A549 (cell line): ENCODE measurements at regions not wholly inside any gene's neighbourhood (a gene's known extent, or its start where the extent isn't known, plus 50 kb on each side); places are given as distances from the start of the nearest gene placed in this dataset.

Experiments
- ATAC-seq, 2 experiments: fragments of 200-7000 bp in 1 of 2; fragments of >200 bp in 1 of 2; cut with Nextera tagmentation in 1 of 2; cut with Tn5 transposase in 1 of 2; 3 replicates each; pipeline versions ENCODE4 v1.8.0 to v1.9.1; 2018 to 2020; ENCODE audit warnings: mild to moderate bottlenecking in 1 of 2, moderate library complexity in 1 of 2
- CTCF ChIA-PET: fragments of 300-600 bp; sonication (Branson Sonifier 250); formaldehyde crosslinking; extraction: SDS; loops from one replicate; lab custom pipeline; 2021; ENCODE audit warnings: antibody characterized with exemption, inconsistent platforms; lab: Yijun Ruan, JAX
- POLR2A ChIA-PET: fragments of 350-600 bp; formaldehyde crosslinking; extraction: SDS; loops from one replicate; lab custom pipeline; 2021; ENCODE audit warnings: antibody characterized with exemption, inconsistent platforms; lab: Yijun Ruan, JAX
- DNase-seq, 2 experiments: peaks; one replicate each; pipeline versions ENCODE4 v3.0.0 to v3.0.0-alpha.2; 2011 to 2016; ENCODE audit warnings: low read depth in 1 of 2, low spot score in 1 of 2
- FAIRE-seq: peaks from 2 replicates; lab custom pipeline; 2011; peaks lifted over from hg19 to GRCh38; lab: Jason Lieb, UNC
- H3K27ac ChIP-seq, 2 experiments: fragments of >200 bp; sonication (Bioruptor Twin); formaldehyde crosslinking; 3 replicates each; pipeline ENCODE4 v1.5.1; 2016 to 2017
- H3K4me1 ChIP-seq: fragments of >200 bp; sonication (Bioruptor Twin); formaldehyde crosslinking; 3 replicates; pipeline ENCODE4 v1.6.1; 2016
- H3K4me2 ChIP-seq: fragments of >200 bp; sonication (Bioruptor Twin); formaldehyde crosslinking; 3 replicates; pipeline ENCODE4 v1.6.1; 2016
- H3K4me3 ChIP-seq: fragments of >200 bp; sonication (Bioruptor Twin); formaldehyde crosslinking; 3 replicates; pipeline ENCODE4 v1.5.1; 2016
- H3K9me3 ChIP-seq: fragments of >200 bp; sonication (Bioruptor Twin); formaldehyde crosslinking; 3 replicates; pipeline ENCODE4 v1.6.1; 2016
- ATOH8 ChIP-seq: fragments of 250-450 bp; sonication (Bioruptor Pico); IDR thresholded peaks from 2 replicates; pipeline ENCODE4 v1.5.0; 2020; ENCODE audit warnings: low read depth, mild to moderate bottlenecking, moderate library complexity
- BCL3 ChIP-seq: fragments of >200 bp; sonication (Bioruptor Twin); formaldehyde crosslinking; IDR thresholded peaks from 3 replicates; pipeline ENCODE4 v1.6.1; 2016
- CBX8 ChIP-seq: fragments of 200-600 bp; sonication (generic); IDR thresholded peaks from 2 replicates; pipeline ENCODE4 v1.6.1; 2016
- CHD4 ChIP-seq: fragments of 200-600 bp; sonication (generic); IDR thresholded peaks from 2 replicates; pipeline ENCODE4 v1.6.1; 2016; ENCODE audit warnings: antibody characterized with exemption, mild to moderate bottlenecking, borderline replicate concordance
- E2F6 ChIP-seq: IDR thresholded peaks from 2 replicates; pipeline ENCODE4 v1.6.1; 2012; ENCODE audit warnings: low read depth, borderline replicate concordance
- EHMT2 ChIP-seq: fragments of 200-600 bp; sonication (generic); IDR thresholded peaks from 2 replicates; pipeline ENCODE4 v1.6.1; 2016; ENCODE audit warnings: antibody characterized with exemption, low read depth, mild to moderate bottlenecking, moderate library complexity
- ESRRA ChIP-seq: fragments of 150-350 bp; IDR thresholded peaks from 2 replicates; pipeline ENCODE4 v1.6.1; 2014; ENCODE audit warnings: mild to moderate bottlenecking, low read length, borderline replicate concordance
- FOSB ChIP-seq: fragments of 250-450 bp; sonication (Bioruptor Pico); IDR thresholded peaks from 2 replicates; pipeline ENCODE4 v1.5.0; 2020; ENCODE audit warnings: mild to moderate bottlenecking, moderate library complexity
- FOXS1 ChIP-seq: fragments of 250-450 bp; sonication (Bioruptor Pico); IDR thresholded peaks from 2 replicates; pipeline ENCODE4 v1.5.0; 2020; ENCODE audit warnings: mild to moderate bottlenecking, moderate library complexity
- GATA3 ChIP-seq: IDR thresholded peaks from 2 replicates; pipeline ENCODE4 v1.6.1; 2012; ENCODE audit warnings: borderline replicate concordance
- HEYL ChIP-seq: fragments of 250-450 bp; sonication (Bioruptor Pico); IDR thresholded peaks from 2 replicates; pipeline ENCODE4 v1.8.0; 2021; ENCODE audit warnings: mild to moderate bottlenecking, moderate library complexity
- HMGXB4 ChIP-seq: fragments of 250-450 bp; sonication (Bioruptor Pico); IDR thresholded peaks from 2 replicates; pipeline ENCODE4 v1.5.0; 2021; ENCODE audit warnings: mild to moderate bottlenecking, moderate library complexity, borderline replicate concordance
- HOXA7 ChIP-seq: fragments of 250-450 bp; sonication (Bioruptor Pico); IDR thresholded peaks from 2 replicates; pipeline ENCODE4 v1.5.0; 2020; ENCODE audit warnings: mild to moderate bottlenecking, moderate library complexity
- HOXB13 ChIP-seq: fragments of 250-450 bp; sonication (Bioruptor Pico); IDR thresholded peaks from 2 replicates; pipeline ENCODE4 v1.5.0; 2020; ENCODE audit warnings: low read depth, mild to moderate bottlenecking, moderate library complexity
- JUN ChIP-seq, 2 experiments: fragments of >200 bp; sonication (Bioruptor Twin); formaldehyde crosslinking; IDR thresholded peaks; 2 replicates in 1 of 2; 3 replicates in 1 of 2; pipeline ENCODE4 v1.6.1; 2016 to 2017
- MAFK ChIP-seq: fragments of 450-650 bp; IDR thresholded peaks from 2 replicates; pipeline ENCODE4 v1.6.1; 2014; ENCODE audit not compliant: partially characterized antibody
- NR3C1 ChIP-seq: fragments of >200 bp; sonication (Bioruptor Twin); formaldehyde crosslinking; IDR thresholded peaks from 3 replicates; pipeline ENCODE4 v1.6.1; 2017
- RAD21 ChIP-seq, 2 experiments: fragments of >200 bp in 1 of 2; sonication (Bioruptor Twin) in 1 of 2; formaldehyde crosslinking in 1 of 2; IDR thresholded peaks in 1 of 2; conservative IDR thresholded peaks in 1 of 2; 2 replicates in 1 of 2; 3 replicates in 1 of 2; pipeline ENCODE4 v1.6.1; 2012 to 2018; ENCODE audit warnings: inconsistent platforms in 1 of 2
- RNF2 ChIP-seq: fragments of 200-600 bp; sonication (generic); IDR thresholded peaks from 2 replicates; pipeline ENCODE4 v1.6.1; 2016; ENCODE audit warnings: low read depth, mild to moderate bottlenecking, antibody characterized with exemption, moderate library complexity, borderline replicate concordance
- TFCP2L1 ChIP-seq: fragments of 250-450 bp; sonication (Bioruptor Pico); IDR thresholded peaks from 2 replicates; pipeline ENCODE4 v1.5.0; 2021; ENCODE audit warnings: mild to moderate bottlenecking
- ZFP36 ChIP-seq: fragments of 450-650 bp; IDR thresholded peaks from 2 replicates; pipeline ENCODE4 v1.6.1; 2014; ENCODE audit warnings: borderline replicate concordance; ENCODE audit not compliant: partially characterized antibody
- ZSCAN20 ChIP-seq: fragments of 250-450 bp; sonication (Bioruptor Pico); IDR thresholded peaks from 2 replicates; pipeline ENCODE4 v1.8.0; 2022; ENCODE audit warnings: mild to moderate bottlenecking, moderate library complexity
- WGBS: methylation state at CpG from one replicate; pipeline ENCODE4 v1.1.6; 2017; ENCODE audit errors: missing lambda C conversion rate; 5-methylcytosine and 5-hydroxymethylcytosine counted together
- TF ChIP-seq, protein P1 (sequence below): fragments of >200 bp; sonication (Bioruptor Twin); formaldehyde crosslinking; IDR thresholded peaks from 3 replicates; pipeline ENCODE4 v1.5.1; 2016
- TF ChIP-seq, protein P2 (sequence below): fragments of >200 bp; sonication (Bioruptor Twin); formaldehyde crosslinking; IDR thresholded peaks from 2 replicates; pipeline ENCODE4 v1.6.1; 2016

- WGBS, result 79% methylated on average over 4 of the region's 4 CpGs
- TF ChIP-seq ZFP36 (no peak), CBX8 (no peak), GATA3 (no peak), RNF2 (no peak), NR3C1 (no peak), TFCP2L1 (no peak)
- Histone ChIP-seq H3K27ac (no peak overlapping the region), H3K4me2 (no peak overlapping the region), H3K9me3 (no peaks in the 10 kb centered on the region), H3K4me3 (no peak overlapping the region), H3K4me1 (peaks cover 4% of the 10 kb centered on the region; the same call in 1 of the 3 replicates)
- DNase-seq (no peak), FAIRE-seq (no peak), ATAC-seq (no peak)
- ChIA-PET POLR2A (no interaction called here), CTCF (no interaction called here)
Observed at GRCh38 chr2:143935482-143935752, 584.5 kb downstream of the ZEB2 start.

GRCh38 chr2:143934626-143935481, 585.1 kb downstream of the ZEB2 start:
- CTCF ChIA-PET, result no interaction called here

DNA sequence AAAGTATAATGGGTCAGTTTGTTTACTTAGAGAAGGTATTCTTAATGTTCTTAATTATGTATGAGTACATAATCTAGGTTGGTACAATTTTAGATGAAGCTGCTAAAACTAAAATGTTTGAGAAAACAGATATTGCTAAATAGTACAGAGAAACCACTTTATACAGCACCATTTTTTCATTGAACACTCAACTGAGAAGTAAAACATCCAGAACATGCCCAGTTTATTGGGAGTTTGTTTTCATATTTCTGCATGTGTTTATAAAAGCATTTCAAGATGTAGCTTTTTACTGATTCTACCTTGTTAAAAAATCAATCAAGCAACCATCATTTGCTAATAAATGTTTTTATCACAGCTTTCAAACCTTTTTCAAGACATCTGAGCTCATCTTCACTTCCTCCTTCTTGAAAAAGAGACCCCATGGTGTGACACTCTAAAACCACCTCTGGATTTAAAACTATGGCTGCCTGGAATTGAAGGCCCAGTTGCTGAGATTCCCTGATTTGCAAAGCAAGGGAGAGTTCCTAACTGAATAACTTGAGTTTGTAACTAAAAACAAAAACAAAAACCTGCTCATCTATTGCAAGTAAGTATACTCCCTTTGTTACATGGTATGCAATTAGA, 585.9 kb downstream of the ZEB2 start:
- H3K27ac ChIP-seq, result no peak overlapping the region
- POLR2A ChIA-PET, result no interaction called here
- TF ChIP-seq ESRRA (no peak), JUN (IDR thresholded peaks at IDR 0.05) (no peak), EHMT2 (no peak), RAD21 (conservative IDR thresholded peaks at IDR 0.05 in 1 of 2, IDR thresholded peaks at IDR 0.05 in 1 of 2) (no peak), MAFK (no peak), ATOH8 (CRISPR knock-in tag) (no peak), BCL3 (no peak), HEYL (CRISPR knock-in tag) (no peak), HOXB13 (CRISPR knock-in tag) (no peak), E2F6 (no peak)
- TF ChIP-seq, protein P1, sequence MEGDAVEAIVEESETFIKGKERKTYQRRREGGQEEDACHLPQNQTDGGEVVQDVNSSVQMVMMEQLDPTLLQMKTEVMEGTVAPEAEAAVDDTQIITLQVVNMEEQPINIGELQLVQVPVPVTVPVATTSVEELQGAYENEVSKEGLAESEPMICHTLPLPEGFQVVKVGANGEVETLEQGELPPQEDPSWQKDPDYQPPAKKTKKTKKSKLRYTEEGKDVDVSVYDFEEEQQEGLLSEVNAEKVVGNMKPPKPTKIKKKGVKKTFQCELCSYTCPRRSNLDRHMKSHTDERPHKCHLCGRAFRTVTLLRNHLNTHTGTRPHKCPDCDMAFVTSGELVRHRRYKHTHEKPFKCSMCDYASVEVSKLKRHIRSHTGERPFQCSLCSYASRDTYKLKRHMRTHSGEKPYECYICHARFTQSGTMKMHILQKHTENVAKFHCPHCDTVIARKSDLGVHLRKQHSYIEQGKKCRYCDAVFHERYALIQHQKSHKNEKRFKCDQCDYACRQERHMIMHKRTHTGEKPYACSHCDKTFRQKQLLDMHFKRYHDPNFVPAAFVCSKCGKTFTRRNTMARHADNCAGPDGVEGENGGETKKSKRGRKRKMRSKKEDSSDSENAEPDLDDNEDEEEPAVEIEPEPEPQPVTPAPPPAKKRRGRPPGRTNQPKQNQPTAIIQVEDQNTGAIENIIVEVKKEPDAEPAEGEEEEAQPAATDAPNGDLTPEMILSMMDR, result no peak
- TF ChIP-seq, all 56 proteins: peak for 0
- peaks cover 4% of the 10 kb centered on the region; the same call in 1 of the 3 replicates for H3K4me1 ChIP-seq
- DNase-seq, result no peak
- ATAC-seq, result no peak
- CTCF ChIA-PET, result no interaction called here
- H3K4me2 ChIP-seq, result no peak overlapping the region
- H3K4me3 ChIP-seq, result no peak overlapping the region
- no peaks in the 10 kb centered on the region for H3K9me3 ChIP-seq
- no peak for FAIRE-seq

More at GRCh38 chr2:143934626-143935481, 585.1 kb downstream of the ZEB2 start:
- Histone ChIP-seq H3K9me3 (no peaks in the 10 kb centered on the region), H3K4me1 (peaks cover 4% of the 10 kb centered on the region; the same call in 1 of the 3 replicates), H3K4me2 (no peak overlapping the region), H3K4me3 (no peak overlapping the region), H3K27ac (no peak overlapping the region)
- ATAC-seq (no peak), FAIRE-seq (no peak), DNase-seq (no peak)
- TF ChIP-seq CBX8 (no peak), HOXA7 (CRISPR knock-in tag) (no peak), FOSB (CRISPR knock-in tag) (no peak), HOXB13 (CRISPR knock-in tag) (no peak), FOXS1 (CRISPR knock-in tag) (no peak), RNF2 (no peak), HMGXB4 (CRISPR knock-in tag) (no peak), JUN (IDR thresholded peaks at IDR 0.05) (no peak), ZSCAN20 (CRISPR knock-in tag) (no peak), CHD4 (no peak)
- TF ChIP-seq, protein P2, sequence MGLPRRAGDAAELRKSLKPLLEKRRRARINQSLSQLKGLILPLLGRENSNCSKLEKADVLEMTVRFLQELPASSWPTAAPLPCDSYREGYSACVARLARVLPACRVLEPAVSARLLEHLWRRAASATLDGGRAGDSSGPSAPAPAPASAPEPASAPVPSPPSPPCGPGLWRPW, result no peak
- WGBS, result 80% methylated on average over 10 of the region's 10 CpGs
- POLR2A ChIA-PET, result no interaction called here
